ENCODE measurements at regions not wholly inside any gene's neighbourhood (a gene's known extent, or its start where the extent isn't known, plus 50 kb on each side); places are given as distances from the start of the nearest gene placed in this dataset.
"Not testable (repeated sequence)": the region's sequence is repeated elsewhere in the genome, so short reads cannot be mapped to it uniquely, and the experiment has no call there.

DNA sequence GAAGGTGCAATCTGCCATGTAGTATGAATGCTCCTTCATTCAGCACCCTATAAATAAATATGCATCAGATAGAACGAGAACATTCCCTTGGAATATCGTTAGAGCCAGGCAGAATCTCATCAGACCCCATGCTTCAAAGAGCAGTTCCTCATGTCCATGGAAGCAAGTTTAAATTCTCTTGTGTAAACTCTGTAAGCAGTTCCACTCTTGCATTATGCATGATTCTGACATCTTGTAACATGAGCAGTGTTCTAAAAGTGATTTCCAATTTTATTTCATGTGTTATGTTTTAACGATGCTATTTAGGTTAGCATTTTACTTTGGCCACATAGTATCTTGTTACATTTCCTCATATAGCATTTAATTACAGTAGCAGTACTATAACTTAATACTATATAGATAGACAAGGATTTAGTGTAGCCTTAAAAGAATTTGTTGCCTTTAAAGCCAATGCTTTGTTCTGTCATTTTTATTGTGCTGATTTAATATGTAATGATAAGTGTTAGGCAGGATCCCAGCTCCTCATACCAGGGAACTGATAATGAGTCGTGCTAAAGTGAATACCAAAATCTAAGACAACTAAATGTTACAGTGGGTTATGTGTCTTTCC, 161.2 kb upstream of the NECTIN3 start:
- DNase-seq: no peak

GRCh38 chr3:110918963-110919362, 152.7 kb upstream of the NECTIN3 start:
- no peak for DNase-seq

DNA sequence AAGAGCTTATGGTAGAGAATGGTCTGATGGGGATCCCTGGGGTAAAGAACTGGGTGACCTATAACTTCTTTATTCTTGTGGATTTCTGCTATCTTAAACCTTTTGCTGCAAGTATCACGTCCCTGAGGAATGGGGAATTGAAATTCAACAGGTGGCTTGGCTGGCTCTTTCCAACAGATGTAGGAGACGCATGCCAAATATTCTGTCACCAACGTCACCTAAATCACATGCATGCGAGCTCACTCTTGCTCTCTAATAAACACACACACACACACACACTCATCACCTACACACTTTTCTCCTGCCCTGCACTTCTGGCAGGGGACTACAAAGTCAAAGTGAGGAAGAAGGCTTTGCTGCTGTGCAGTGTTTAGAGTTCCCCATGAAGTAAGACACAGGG, 145.8 kb upstream of the NECTIN3 start:
- no peak for DNase-seq

- DNase-seq: no peak
These were observed 143.5 kb upstream of the NECTIN3 start for GRCh38 chr3:110928016-110928662.

- DNase-seq: no peak
These were observed 141.8 kb upstream of the NECTIN3 start for GRCh38 chr3:110929816-110930215.

GRCh38 chr3:110932567-110932966, 139.0 kb upstream of the NECTIN3 start:
- no peak for DNase-seq

- DNase-seq: no peak
These were observed 137.7 kb upstream of the NECTIN3 start for GRCh38 chr3:110933821-110934426.

GRCh38 chr3:110938629-110939028, 133.0 kb upstream of the NECTIN3 start:
- DNase-seq: no peak

DNA sequence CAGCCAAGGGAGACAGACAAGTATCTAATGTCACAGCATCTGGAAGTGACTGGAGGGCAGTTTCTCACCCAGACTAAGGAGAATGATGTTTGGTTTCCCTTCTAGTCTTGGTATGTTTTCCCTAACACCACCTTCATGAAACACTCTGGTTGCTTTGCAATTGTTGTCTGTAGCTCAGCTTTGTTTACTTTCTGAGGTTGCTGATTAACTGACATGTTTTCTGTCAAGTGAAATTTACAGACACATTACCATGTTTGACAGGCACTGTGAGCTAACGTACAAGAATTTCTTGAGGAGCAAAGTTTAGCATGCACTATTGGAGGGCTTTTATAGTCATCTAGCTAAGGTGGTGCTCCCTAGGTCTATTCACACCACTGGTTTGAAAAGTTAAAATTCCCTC, 131.6 kb upstream of the NECTIN3 start:
- DNase-seq: no peak

DNA sequence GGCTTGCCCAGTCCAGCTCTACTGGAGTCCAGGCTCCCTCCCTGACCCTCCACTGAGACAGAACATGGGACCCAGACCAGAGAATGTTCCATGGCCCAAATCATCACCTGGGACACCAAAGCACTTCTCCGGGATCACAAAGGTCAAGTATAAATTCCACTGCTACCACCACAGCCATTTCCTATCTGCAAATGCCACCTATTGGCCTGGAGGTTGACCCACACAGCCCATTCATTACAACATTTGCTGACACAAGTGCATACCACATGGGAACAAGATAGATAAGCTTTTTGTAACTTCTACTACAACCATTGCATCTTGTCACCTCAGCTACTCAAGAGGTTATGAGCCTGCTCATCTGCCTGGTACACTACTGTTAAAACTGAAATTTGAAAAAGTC, 126.8 kb upstream of the NECTIN3 start:
- no peak for DNase-seq

DNA sequence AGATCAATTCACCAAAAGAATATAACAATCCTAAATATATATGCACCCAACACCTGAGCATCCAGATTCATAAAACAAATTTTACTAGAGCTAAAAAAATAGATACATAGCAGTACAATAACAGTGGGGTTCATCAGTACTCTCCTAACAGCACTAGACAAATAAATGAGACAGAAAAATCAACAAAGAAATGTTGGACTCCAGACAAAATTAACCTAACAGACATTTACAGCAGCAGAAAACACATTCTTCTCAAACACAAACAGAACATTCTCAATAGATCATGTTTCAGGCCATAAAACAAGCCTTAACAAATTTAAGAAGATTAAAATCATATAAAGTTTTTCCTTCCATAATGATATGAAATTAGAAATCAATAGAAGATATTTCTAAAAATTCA, 124.8 kb upstream of the NECTIN3 start:
- no peak for DNase-seq

DNA sequence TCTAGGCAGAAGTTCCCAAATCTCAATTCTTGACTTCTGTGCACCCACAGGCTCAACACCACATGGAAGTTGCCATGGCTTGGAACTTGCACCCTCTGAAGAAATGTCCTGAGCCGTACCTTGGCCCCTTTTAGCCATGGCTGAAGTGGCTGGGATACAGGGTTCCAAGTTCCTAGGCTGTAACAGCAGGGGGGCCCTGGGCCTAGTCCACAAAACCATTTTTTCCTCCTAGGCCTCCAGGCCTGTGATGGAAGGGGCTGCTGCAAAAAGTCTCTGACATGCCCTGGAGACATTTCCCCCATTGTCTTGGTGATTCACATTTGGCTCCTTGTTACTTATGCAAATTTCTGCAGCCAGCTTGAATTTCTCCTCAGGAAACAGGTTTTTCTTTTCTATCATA, 122.4 kb upstream of the NECTIN3 start:
- DNase-seq: not testable (repeated sequence)

GRCh38 chr3:110955301-110955880, 116.2 kb upstream of the NECTIN3 start:
- no peak for DNase-seq

DNA sequence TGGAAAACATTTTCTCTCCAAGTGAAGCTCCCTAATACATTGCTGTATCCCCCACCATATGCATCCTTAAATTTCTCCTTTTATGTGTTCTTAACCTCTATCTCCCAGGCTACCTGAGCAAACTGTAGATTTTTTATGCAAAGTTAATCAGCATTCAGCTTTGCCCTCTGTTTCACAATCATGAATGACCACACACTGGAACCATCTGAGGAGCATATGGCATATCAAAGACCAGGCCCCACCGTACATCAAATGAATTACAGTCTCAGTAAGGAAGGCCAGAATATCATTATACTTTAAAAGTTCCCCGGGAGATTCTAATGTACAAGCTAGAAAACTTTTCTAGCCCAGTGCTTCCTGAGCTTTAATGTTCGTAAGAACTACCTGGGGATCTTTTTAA, 115.5 kb upstream of the NECTIN3 start:
- no peak for DNase-seq

GRCh38 chr3:110957247-110958025, 114.2 kb upstream of the NECTIN3 start:
- DNase-seq: no peak

DNA sequence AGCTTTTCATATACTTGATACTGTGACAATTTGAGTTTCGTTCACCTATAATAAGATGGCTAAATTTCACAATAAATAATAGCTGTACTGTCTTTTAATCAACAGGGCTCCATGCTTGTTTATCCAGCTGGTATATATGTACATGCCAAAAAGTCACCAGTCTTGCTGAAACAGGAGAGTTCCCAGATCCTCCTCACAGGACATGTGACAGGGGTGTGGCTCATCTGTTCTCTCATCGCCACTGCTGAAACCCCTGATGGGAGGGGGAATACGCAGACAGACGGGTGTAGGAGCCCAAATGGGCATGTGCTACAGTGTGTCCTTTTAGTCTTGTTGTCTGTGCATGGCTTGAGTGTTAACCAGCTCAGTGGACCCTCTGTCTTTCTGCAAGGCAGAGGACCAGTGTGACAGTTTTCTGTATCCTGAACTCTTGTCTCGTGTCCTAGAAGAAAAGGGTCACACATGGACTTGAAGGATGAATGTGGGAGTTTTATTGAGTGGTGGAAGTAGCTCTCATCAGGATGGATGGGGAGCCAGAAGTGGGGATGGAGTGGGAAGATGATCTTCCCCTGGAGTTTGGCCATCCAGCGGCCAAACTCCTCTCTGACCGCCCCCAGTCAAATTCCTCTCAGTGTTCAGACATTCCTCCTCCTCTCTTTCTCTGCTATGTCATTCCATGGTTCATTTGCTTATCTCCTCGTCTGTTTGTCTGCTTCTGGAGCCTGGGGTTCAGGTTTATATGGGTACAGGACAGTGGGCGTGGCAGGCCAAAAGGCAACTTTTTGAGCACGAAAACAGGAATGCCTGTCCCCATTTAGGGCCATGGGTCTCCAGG, 113.1 kb upstream of the NECTIN3 start:
- DNase-seq: no peak

GRCh38 chr3:110965976-110966375, 105.6 kb upstream of the NECTIN3 start:
- DNase-seq: no peak

DNA sequence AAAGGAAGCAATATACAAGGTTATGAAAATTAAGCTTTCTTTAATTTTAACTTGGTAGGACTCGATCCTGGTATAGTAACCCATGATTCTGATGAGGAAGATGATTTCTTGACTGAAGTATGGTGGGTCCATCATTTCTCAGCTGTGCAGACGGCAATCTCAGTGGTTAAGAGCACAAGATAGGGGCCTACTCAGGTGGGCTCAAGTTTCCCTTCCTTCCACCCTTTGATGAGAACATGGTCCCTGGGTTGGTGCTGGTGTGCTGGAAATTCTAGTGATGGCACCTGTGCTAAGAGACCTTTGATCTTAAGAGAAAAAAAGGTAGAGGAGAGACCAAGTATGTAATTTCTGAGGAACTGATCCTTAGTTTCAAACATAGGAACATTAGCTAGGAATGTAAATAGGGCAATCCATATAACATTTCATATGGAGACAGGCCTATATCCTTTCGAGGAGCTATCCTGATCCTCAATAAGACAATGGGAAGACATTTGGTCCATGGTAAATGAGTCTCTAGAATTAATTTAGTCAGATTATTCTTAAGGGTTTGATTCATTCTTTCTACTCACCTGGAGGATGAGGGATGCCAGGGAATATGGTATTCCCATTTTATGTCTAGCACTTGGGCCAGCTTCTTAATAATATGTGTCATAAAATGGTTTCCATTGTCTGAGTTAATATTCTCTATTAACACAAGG, 104.5 kb upstream of the NECTIN3 start:
- DNase-seq: no peak

DNA sequence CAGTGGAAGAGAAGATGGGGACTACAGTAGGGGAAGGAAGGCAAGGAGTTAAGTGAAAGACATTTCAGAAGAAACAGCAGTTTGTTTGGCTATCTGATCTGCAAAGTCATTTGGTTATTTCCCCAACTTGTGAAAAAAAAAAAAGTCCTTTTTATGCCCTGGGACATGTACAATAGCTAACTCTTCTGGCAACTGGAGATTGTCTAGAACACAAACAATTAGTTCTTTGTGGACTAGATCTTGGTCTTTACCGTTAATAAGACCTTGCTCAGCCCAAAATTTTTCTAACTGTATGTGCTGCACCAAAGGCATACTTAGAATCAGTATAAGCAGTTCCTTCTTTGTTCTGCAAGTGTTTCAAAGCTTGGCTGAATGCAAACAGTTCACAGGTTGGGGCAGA, 103.5 kb upstream of the NECTIN3 start:
- no peak for DNase-seq

DNA sequence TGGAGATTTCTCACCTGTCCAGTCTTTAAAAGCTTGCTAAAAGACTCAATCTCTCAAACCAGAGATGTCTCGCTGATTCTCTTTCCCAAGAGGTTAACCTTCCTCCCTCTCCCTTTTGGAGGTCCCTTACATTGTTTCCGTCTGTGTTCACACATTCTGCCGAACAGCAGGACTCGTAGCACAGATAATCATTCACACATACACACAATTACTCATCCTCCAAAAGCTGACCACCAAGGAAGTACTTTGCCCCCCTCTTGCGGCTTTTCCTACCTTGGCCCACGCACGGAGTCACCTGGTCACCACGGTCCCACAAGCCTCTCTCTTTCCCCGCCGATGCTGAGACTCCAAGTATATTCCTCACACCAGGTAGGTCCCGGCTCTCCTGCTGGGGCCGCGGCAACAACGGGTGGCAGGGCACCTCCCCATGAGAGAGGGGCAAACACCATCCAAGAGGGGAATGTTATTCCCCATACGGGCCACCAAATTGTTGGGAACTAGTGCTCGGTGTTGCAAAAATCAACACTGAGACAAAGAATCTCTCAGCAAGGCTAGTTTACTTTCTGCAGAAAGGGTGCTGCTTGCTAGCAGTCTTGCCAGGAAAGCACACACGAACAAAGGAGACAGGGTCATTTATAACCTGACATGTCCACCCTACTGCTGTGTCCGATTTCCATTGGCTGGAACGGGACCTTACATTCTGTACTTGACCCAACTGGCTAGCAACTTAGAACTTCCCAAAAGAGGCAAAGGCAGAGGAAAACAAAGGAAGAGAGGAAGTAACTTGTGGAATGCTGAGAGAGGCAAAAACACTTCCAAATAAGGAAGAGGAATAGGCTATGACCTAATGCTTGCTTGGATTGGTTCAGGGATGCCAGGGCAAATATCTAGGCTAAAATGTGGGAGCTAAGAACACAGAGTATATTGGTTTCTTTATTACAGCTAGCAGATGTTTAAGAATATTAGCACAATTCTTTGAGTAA, 102.1 kb upstream of the NECTIN3 start:
- no peak for DNase-seq

Data from CD4-positive, alpha-beta T cell treated with Interleukin-17A for 4 hours (primary cell).